Neuronal stem cell (in vitro differentiated cells): ENCODE measurements at regions not wholly inside any gene's neighbourhood (a gene's known extent, or its start where the extent isn't known, plus 50 kb on each side); places are given as distances from the start of the nearest gene placed in this dataset.
"Not testable (repeated sequence)": the region's sequence is repeated elsewhere in the genome, so short reads cannot be mapped to it uniquely, and the experiment has no call there.

Experiments used
- DNase-seq: peaks from one replicate; pipeline ENCODE4 v3.0.0-alpha.2; 2013; ENCODE audit warnings: low spot score
- H2AFZ ChIP-seq: one replicate; pipeline ENCODE4 v1.6.1; 2013; ENCODE audit warnings: mild to moderate bottlenecking, low read length, inconsistent platforms
- H2AK5ac ChIP-seq: 2 replicates; pipeline ENCODE4 v1.6.1; 2013; ENCODE audit warnings: low read depth, mild to moderate bottlenecking, inconsistent platforms, low read length, moderate library complexity, mixed read lengths
- H2BK120ac ChIP-seq: 2 replicates; pipeline ENCODE4 v1.6.1; 2013; ENCODE audit warnings: low read depth, mild to moderate bottlenecking, inconsistent platforms, low read length, moderate library complexity, mixed read lengths
- H2BK12ac ChIP-seq: one replicate; pipeline ENCODE4 v1.6.1; 2013; ENCODE audit warnings: low read length, inconsistent platforms
- H2BK15ac ChIP-seq: 2 replicates; pipeline ENCODE4 v1.6.1; 2013; ENCODE audit warnings: mild to moderate bottlenecking, low read length, inconsistent platforms, mixed read lengths
- H2BK5ac ChIP-seq: one replicate; pipeline ENCODE4 v1.6.1; 2013; ENCODE audit warnings: inconsistent platforms, mild to moderate bottlenecking, low read length, moderate library complexity
- H3K14ac ChIP-seq: one replicate; pipeline ENCODE4 v1.6.1; 2013; ENCODE audit warnings: low read length, inconsistent platforms
- H3K18ac ChIP-seq: 2 replicates; pipeline ENCODE4 v1.6.1; 2013; ENCODE audit warnings: low read length, inconsistent platforms
- H3K23ac ChIP-seq: 2 replicates; pipeline ENCODE4 v1.6.1; 2013; ENCODE audit warnings: low read depth, mild to moderate bottlenecking, mixed read lengths, low read length, inconsistent platforms; ENCODE audit not compliant: poor library complexity
- H3K27ac ChIP-seq: replicated peaks from 3 replicates; pipeline ENCODE4 v1.5.1; 2013; ENCODE audit warnings: low read length, inconsistent platforms
- H3K27me3 ChIP-seq, 3 experiments: 2 replicates each; pipeline ENCODE4 v1.6.1; 2013; ENCODE audit warnings: low read length in 3 of 3, mild to moderate bottlenecking in 2 of 3, inconsistent platforms in 1 of 3, low read depth in 1 of 3, mixed read lengths in 1 of 3, moderate library complexity in 1 of 3; ENCODE audit not compliant: control insufficient read depth in 3 of 3, insufficient read depth in 3 of 3
- H3K36me3 ChIP-seq, 2 donors: replicated peaks in 1 of 2; 2 replicates each; pipeline ENCODE4 v1.6.1; 2013; ENCODE audit warnings: low read length in 2 of 2; ENCODE audit not compliant: control insufficient read depth in 2 of 2, insufficient read depth in 2 of 2
- H3K4ac ChIP-seq: 2 replicates; pipeline ENCODE4 v1.6.1; 2013; ENCODE audit warnings: inconsistent platforms, mild to moderate bottlenecking, low read length, moderate library complexity
- H3K4me1 ChIP-seq, 2 donors: 1 replicate in 1 of 2; 2 replicates in 1 of 2; pipeline ENCODE4 v1.6.1; 2013; ENCODE audit warnings: low read length in 2 of 2, low read depth in 1 of 2; ENCODE audit not compliant: control insufficient read depth in 2 of 2, insufficient read depth in 1 of 2
- H3K4me2 ChIP-seq: one replicate; pipeline ENCODE4 v1.6.1; 2013; ENCODE audit warnings: mild to moderate bottlenecking, low read length, inconsistent platforms; ENCODE audit not compliant: insufficient read depth, poor library complexity, severe bottlenecking
- H3K4me3 ChIP-seq, 2 donors: 2 replicates each; pipeline ENCODE4 v1.5.1; 2013; ENCODE audit warnings: low read length in 2 of 2, mild to moderate bottlenecking in 2 of 2, inconsistent platforms in 1 of 2, moderate library complexity in 1 of 2
- H3K79me1 ChIP-seq: one replicate; pipeline ENCODE4 v1.6.1; 2013; ENCODE audit warnings: low read depth, mild to moderate bottlenecking, inconsistent platforms, low read length, moderate library complexity
- H3K9ac ChIP-seq: one replicate; pipeline ENCODE4 v1.6.1; 2013; ENCODE audit warnings: mild to moderate bottlenecking, low read depth, low read length, inconsistent platforms; ENCODE audit not compliant: poor library complexity
- H3K9me3 ChIP-seq, 2 donors: replicated peaks in 1 of 2; 2 replicates each; pipeline versions ENCODE3 to v1.6.1; 2013; ENCODE audit warnings: low read length in 2 of 2, mild to moderate bottlenecking in 2 of 2, inconsistent platforms in 1 of 2, low read depth in 1 of 2, mixed read lengths in 1 of 2, moderate library complexity in 1 of 2; ENCODE audit not compliant: control insufficient read depth in 2 of 2, insufficient read depth in 1 of 2
- H4K8ac ChIP-seq: one replicate; pipeline ENCODE4 v1.6.1; 2013; ENCODE audit warnings: low read depth, mild to moderate bottlenecking, inconsistent platforms, low read length, moderate library complexity
- H4K91ac ChIP-seq: one replicate; pipeline ENCODE4 v1.6.1; 2013; ENCODE audit warnings: low read length, low read depth, mild to moderate bottlenecking, inconsistent platforms; ENCODE audit not compliant: poor library complexity
- WGBS, 2 donors: extraction: QIAGEN DNeasy Blood & Tissue Kit; methylation state at CpG; one replicate each; pipeline ENCODE4 v1.1.7; 2013; ENCODE audit warnings: missing lambda C conversion rate in 2 of 2, mixed read lengths in 1 of 2; ENCODE audit not compliant: insufficient read length in 2 of 2, insufficient replicate concordance in 1 of 2; ENCODE audit errors: extremely low coverage in 2 of 2; 5-methylcytosine and 5-hydroxymethylcytosine counted together

DNA sequence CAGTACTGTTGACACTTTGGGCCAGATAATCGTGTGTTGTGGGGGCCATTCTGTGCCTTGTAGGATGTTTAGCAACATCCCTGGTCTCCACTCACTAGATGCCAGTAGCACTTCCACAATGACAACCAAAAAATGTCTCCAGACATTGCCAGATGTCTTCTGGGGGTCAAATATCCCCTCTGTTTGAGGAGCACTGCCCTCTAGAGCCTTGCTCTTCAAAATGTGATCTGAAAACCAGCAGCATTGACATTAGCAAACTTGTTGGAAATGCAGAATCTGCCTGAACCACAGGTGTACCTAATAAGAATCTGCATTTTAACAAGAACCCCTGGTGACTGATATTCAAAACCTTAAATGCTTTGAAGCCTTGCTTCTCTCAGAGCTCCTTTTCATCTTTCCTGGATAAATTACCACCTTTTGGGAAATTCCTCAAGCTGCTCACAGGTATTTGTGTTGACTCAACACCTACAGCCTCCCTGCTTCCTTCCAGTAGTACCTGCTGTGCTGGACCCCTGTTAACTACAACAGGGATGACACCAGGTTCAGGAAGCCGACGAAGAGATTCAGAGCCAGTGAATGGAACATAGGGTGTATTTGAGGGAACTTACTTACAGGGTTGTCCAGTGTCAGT, 459.0 kb upstream of the NR3C2 start:
- Histone ChIP-seq H3K9ac (no peak overlapping the region), H2BK120ac (no peak overlapping the region), H2AFZ (no peak overlapping the region), H2BK5ac (no peak overlapping the region), H3K4ac (no peak overlapping the region), H4K91ac (no peak overlapping the region), H4K8ac (no peak overlapping the region), H3K14ac (no peak overlapping the region), H3K4me2 (no peak overlapping the region), H3K79me1 (no peaks in the 10 kb centered on the region), H3K4me3 (no peak overlapping the region), H3K27me3 (no peaks in the 10 kb centered on the region), H2AK5ac (no peak overlapping the region), H3K4me1 (no peaks in the 10 kb centered on the region), H3K18ac (no peak overlapping the region), H3K36me3 (no peaks in the 10 kb centered on the region), H3K23ac (no peak overlapping the region), H3K9me3 (peaks cover 0 to 5% of the 10 kb centered on the region in 2 donors), H2BK15ac (no peak overlapping the region), H2BK12ac (no peak overlapping the region), H3K27ac (no peak overlapping the region)
- no CpG with 5 or more reads among the region's 3 CpGs for WGBS, 2 donors
- DNase-seq, result no peak

DNA sequence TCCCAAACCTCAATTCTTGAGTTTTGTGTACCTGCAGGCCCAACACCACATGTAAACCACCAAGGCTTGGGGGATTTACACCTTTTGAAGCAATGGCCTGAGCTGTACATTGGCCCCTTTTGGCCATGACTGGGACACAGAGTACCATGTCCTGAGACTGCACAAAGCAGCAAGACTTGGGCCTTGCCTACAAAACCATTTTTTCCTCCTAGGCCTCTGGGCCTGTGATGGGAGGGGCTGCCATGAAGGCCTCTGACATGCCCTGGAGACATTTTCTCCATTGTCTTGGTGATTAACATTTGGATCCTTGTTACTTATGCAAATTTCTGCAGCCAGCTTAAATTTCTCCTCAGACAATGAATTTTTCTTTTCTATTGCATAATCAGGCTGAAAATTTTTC, 455.9 kb upstream of the NR3C2 start:
- not testable (repeated sequence) for H3K4me2 ChIP-seq, H3K9me3 ChIP-seq, H3K36me3 ChIP-seq, H3K4me3 ChIP-seq, H2BK15ac ChIP-seq, H2BK12ac ChIP-seq, DNase-seq, H3K14ac ChIP-seq, H3K79me1 ChIP-seq, H3K4ac ChIP-seq, H4K8ac ChIP-seq, H2BK120ac ChIP-seq, H4K91ac ChIP-seq, H3K4me1 ChIP-seq, H3K23ac ChIP-seq, H2BK5ac ChIP-seq, H2AFZ ChIP-seq, H3K9ac ChIP-seq, H3K27ac ChIP-seq, H3K27me3 ChIP-seq, H3K18ac ChIP-seq, H2AK5ac ChIP-seq

GRCh38 chr4:148893095-148893494, 450.9 kb upstream of the NR3C2 start:
- Histone ChIP-seq H2AFZ (no peak overlapping the region), H3K79me1 (no peaks in the 10 kb centered on the region)
- no CpG with 5 or more reads among the region's 3 CpGs for WGBS, 2 donors

GRCh38 chr4:148883891-148884290, 441.7 kb upstream of the NR3C2 start:
- Histone ChIP-seq H3K4me3 (no peak overlapping the region), H2BK12ac (no peak overlapping the region)

More at GRCh38 chr4:148893095-148893494, 450.9 kb upstream of the NR3C2 start:
- DNase-seq, result no peak
- Histone ChIP-seq H3K23ac (no peak overlapping the region), H3K18ac (no peak overlapping the region), H3K14ac (no peak overlapping the region), H2BK15ac (no peak overlapping the region), H2BK5ac (no peak overlapping the region), H3K4me2 (no peak overlapping the region), H2BK12ac (no peak overlapping the region), H4K8ac (no peak overlapping the region), H3K4ac (no peak overlapping the region), H2AK5ac (no peak overlapping the region), H3K9ac (no peak overlapping the region), H4K91ac (no peak overlapping the region), H3K4me1 (no peaks in the 10 kb centered on the region), H3K36me3 (no peaks in the 10 kb centered on the region), H2BK120ac (no peak overlapping the region), H3K27me3 (no peaks in the 10 kb centered on the region), H3K4me3 (no peak overlapping the region), H3K9me3 (peaks cover 0 to 5% of the 10 kb centered on the region in 2 donors), H3K27ac (no peak overlapping the region)

More at GRCh38 chr4:148883891-148884290, 441.7 kb upstream of the NR3C2 start:
- Histone ChIP-seq H3K4ac (no peak overlapping the region), H3K27me3 (no peaks in the 10 kb centered on the region), H2BK5ac (no peak overlapping the region), H3K4me2 (no peak overlapping the region), H3K4me1 (peaks cover 0 to 4% of the 10 kb centered on the region in 2 donors), H3K79me1 (no peaks in the 10 kb centered on the region), H4K8ac (no peak overlapping the region), H3K36me3 (no peaks in the 10 kb centered on the region), H3K9me3 (no peaks in the 10 kb centered on the region), H3K18ac (no peak overlapping the region), H3K9ac (no peak overlapping the region), H2AFZ (no peak overlapping the region), H3K23ac (no peak overlapping the region), H3K14ac (no peak overlapping the region), H3K27ac (no peak overlapping the region), H2AK5ac (no peak overlapping the region), H4K91ac (no peak overlapping the region), H2BK15ac (no peak overlapping the region), H2BK120ac (no peak overlapping the region)
- no peak for DNase-seq
- WGBS, 2 donors, result no CpG with 5 or more reads among the region's 3 CpGs
